GM12878 (cell line): ENCODE measurements at regions not wholly inside any gene's neighbourhood (a gene's known extent, or its start where the extent isn't known, plus 50 kb on each side); places are given as distances from the start of the nearest gene placed in this dataset.

Experiments
- ATAC-seq: fragments of 200-7000 bp; cut with Tn5 transposase; 3 replicates; pipeline ENCODE4 v1.9.1; 2020; ENCODE audit warnings: mild to moderate bottlenecking, moderate library complexity
- BruUV-seq: library from RNA; stranded (reverse); fragments of 400-500 nt; replicated peaks from 2 replicates; lab custom pipeline; 2021; lab: Mats Ljungman, UMichigan
- CTCF ChIA-PET: fragments of 300-600 bp; sonication (Branson Sonifier 250); formaldehyde crosslinking; extraction: SDS; loops from one replicate; lab custom pipeline; 2021; ENCODE audit warnings: inconsistent platforms; lab: Yijun Ruan, JAX
- POLR2A ChIA-PET: fragments of 350-600 bp; formaldehyde crosslinking; extraction: SDS; loops from one replicate; lab custom pipeline; 2021; ENCODE audit warnings: inconsistent platforms; lab: Charles Lee
- RAD21 ChIA-PET: fragments of 300-600 bp; sonication (Branson Sonifier 250); formaldehyde crosslinking; loops from one replicate; lab custom pipeline; 2023; ENCODE audit warnings: antibody characterized with exemption; ENCODE audit not compliant: unreplicated experiment; lab: Charles Lee
- SMC1A ChIA-PET: fragments of 300-600 bp; sonication (Branson Sonifier 250); formaldehyde crosslinking; loops from one replicate; lab custom pipeline; 2023; ENCODE audit not compliant: unreplicated experiment, uncharacterized antibody; lab: Charles Lee
- DNase-seq: peaks from one replicate; pipeline ENCODE4 v3.0.0-alpha.2; 2011; ENCODE audit warnings: low read depth, low spot score
- FAIRE-seq: peaks from 3 replicates; lab custom pipeline; 2011; peaks lifted over from hg19 to GRCh38; lab: Jason Lieb, UNC
- H2AFZ ChIP-seq: 2 replicates; pipeline ENCODE4 v1.6.0; 2011; ENCODE audit warnings: low read depth, low read length, control low read depth; ENCODE audit not compliant: control insufficient read depth
- H3K27ac ChIP-seq: 2 replicates; pipeline ENCODE4 v1.5.1; 2011; ENCODE audit warnings: control low read depth; ENCODE audit not compliant: control insufficient read depth, insufficient read depth
- H3K27me3 ChIP-seq, 2 experiments: replicated peaks in 1 of 2; 2 replicates each; pipeline versions ENCODE4 v1.6.0 to v1.6.1; 2011; ENCODE audit warnings: low read length in 1 of 2; ENCODE audit not compliant: control insufficient read depth in 2 of 2, insufficient read depth in 2 of 2
- H3K36me3 ChIP-seq, 2 experiments: 2 replicates each; pipeline ENCODE4 v1.5.1; 2011; ENCODE audit warnings: low read length in 1 of 2; ENCODE audit not compliant: control insufficient read depth in 2 of 2, insufficient read depth in 2 of 2
- H3K4me1 ChIP-seq: 2 replicates; pipeline ENCODE4 v1.6.1; 2011; ENCODE audit warnings: mild to moderate bottlenecking, low read length, moderate library complexity, mixed read lengths; ENCODE audit not compliant: control insufficient read depth, insufficient read depth
- H3K4me2 ChIP-seq: 2 replicates; pipeline ENCODE4 v1.6.0; 2011; ENCODE audit warnings: control low read depth; ENCODE audit not compliant: control insufficient read depth, insufficient read depth
- H3K4me3 ChIP-seq: fragments of 200-600 bp; sonication (generic); 2 replicates; pipeline ENCODE4 v1.5.1; 2016
- H3K79me2 ChIP-seq: 2 replicates; pipeline ENCODE4 v1.6.0; 2011; ENCODE audit warnings: low read length; ENCODE audit not compliant: control insufficient read depth, insufficient read depth
- H3K9ac ChIP-seq: 2 replicates; pipeline ENCODE4 v1.8.0; 2011; ENCODE audit warnings: low read length, control low read depth, mixed read lengths; ENCODE audit not compliant: control insufficient read depth, insufficient read depth
- H3K9me3 ChIP-seq: replicated peaks from 3 replicates; pipeline ENCODE4 v1.5.1; 2011; ENCODE audit warnings: mild to moderate bottlenecking, low read length; ENCODE audit not compliant: control insufficient read depth, insufficient read depth
- H4K20me1 ChIP-seq: 2 replicates; pipeline ENCODE4 v1.6.0; 2011; ENCODE audit not compliant: control insufficient read depth, insufficient read depth
- CHD2 ChIP-seq: IDR thresholded peaks from 2 replicates; pipeline ENCODE4 v1.6.1; 2011; ENCODE audit warnings: low read depth, low read length, improper control_type of control experiment, borderline replicate concordance
- EZH2 ChIP-seq: IDR thresholded peaks from 2 replicates; pipeline ENCODE4 v1.6.1; 2012; ENCODE audit warnings: low read depth, mild to moderate bottlenecking, control low read depth, inconsistent platforms, low read length, borderline replicate concordance; ENCODE audit not compliant: control insufficient read depth
- IRF4 ChIP-seq: IDR thresholded peaks from 2 replicates; pipeline ENCODE4 v1.6.1; 2011; ENCODE audit warnings: low read depth, low read length
- LARP7 ChIP-seq: fragments of 450-650 bp; IDR thresholded peaks from 2 replicates; pipeline ENCODE4 v1.6.1; 2017; ENCODE audit warnings: mild to moderate bottlenecking
- MTA3 ChIP-seq: IDR thresholded peaks from 2 replicates; pipeline ENCODE4 v1.6.1; 2012; ENCODE audit warnings: low read length, inconsistent platforms, borderline replicate concordance
- NFYB ChIP-seq: IDR thresholded peaks from 2 replicates; pipeline ENCODE4 v1.6.1; 2011; ENCODE audit warnings: low read depth, mild to moderate bottlenecking, low read length, improper control_type of control experiment, moderate library complexity; ENCODE audit not compliant: insufficient read depth
- PAX5 ChIP-seq: IDR thresholded peaks from 2 replicates; pipeline ENCODE4 v1.6.1; 2011; ENCODE audit warnings: low read depth, low read length, borderline replicate concordance
- POLR2A ChIP-seq: IDR thresholded peaks from 2 replicates; pipeline ENCODE4 v1.6.1; 2011; ENCODE audit warnings: low read depth, mild to moderate bottlenecking, low read length
- SIN3A ChIP-seq: IDR thresholded peaks from 2 replicates; pipeline ENCODE4 v1.6.1; 2012; ENCODE audit warnings: low read depth, low read length, improper control_type of control experiment
- SUPT20H ChIP-seq: IDR thresholded peaks from 2 replicates; pipeline ENCODE4 v1.6.1; 2011; ENCODE audit warnings: low read depth, mild to moderate bottlenecking, low read length, moderate library complexity, borderline replicate concordance; ENCODE audit not compliant: control insufficient read depth
- TCF7 ChIP-seq: IDR thresholded peaks from 2 replicates; pipeline ENCODE4 v1.6.1; 2014; ENCODE audit warnings: antibody characterized with exemption, borderline replicate concordance
- YBX1 ChIP-seq: fragments of 450-650 bp; IDR thresholded peaks from 2 replicates; pipeline ENCODE4 v1.6.1; 2016; ENCODE audit warnings: antibody characterized with exemption
- WGBS: methylation state at CpG from one replicate; pipeline ENCODE4 v1.1.6; 2016; ENCODE audit warnings: low lambda C conversion rate; ENCODE audit not compliant: insufficient replicate concordance, insufficient coverage; ENCODE audit errors: missing lambda C conversion rate; 5-methylcytosine and 5-hydroxymethylcytosine counted together
- in situ Hi-C: fragments of 300-500 bp; cut with MboI; formaldehyde crosslinking; loops from 9 replicates; pipeline ENCODE4 v1.14.3; 2018; ENCODE audit warnings: mixed read lengths
- intact Hi-C: fragments of 100-400 bp; cut with micrococcal nuclease; formaldehyde crosslinking; loops from one replicate; pipeline ENCODE4 v1.14.2; 2022; ENCODE audit not compliant: unreplicated experiment
- TF ChIP-seq, protein P1 (sequence below): fragments of 450-650 bp; IDR thresholded peaks from 2 replicates; pipeline ENCODE4 v1.6.1; 2017; ENCODE audit warnings: mild to moderate bottlenecking, moderate library complexity
- TF ChIP-seq, protein P2 (sequence below): fragments of 450-650 bp; IDR thresholded peaks from 2 replicates; pipeline ENCODE4 v1.6.1; 2018; ENCODE audit warnings: mild to moderate bottlenecking, low read depth, moderate library complexity; ENCODE audit not compliant: partially characterized antibody
- TF ChIP-seq, protein P3 (sequence below): IDR thresholded peaks from 2 replicates; pipeline ENCODE4 v1.6.1; 2012; ENCODE audit warnings: low read depth, low read length, improper control_type of control experiment

GRCh38 chrX:7219153-7219705 lies 71.3 kb upstream of the PUDP start:
- CTCF ChIA-PET = no interaction called here
- H3K27ac ChIP-seq = no peak overlapping the region
- no peak for ATAC-seq
- DNase-seq = no peak
- no peak for FAIRE-seq
- H3K9ac ChIP-seq = no peak overlapping the region
- BruUV-seq = no TSS peak
- no peaks in the 10 kb centered on the region for H3K9me3 ChIP-seq
- intact Hi-C loops = no loop called here
- RAD21 ChIA-PET = no interaction called here
- no peaks in the 10 kb centered on the region for H3K36me3 ChIP-seq
- POLR2A ChIA-PET = interaction anchor here (0.6 kb wide), 1 partner anchor 138 kb away, joined by 3 read pairs; no protein-coding TSS in a partner anchor
- in situ Hi-C loops = no loop called here
- H3K4me3 ChIP-seq = no peak overlapping the region
- H4K20me1 ChIP-seq = no peaks in the 10 kb centered on the region
- H3K27me3 ChIP-seq = no peaks in the 10 kb centered on the region
- WGBS = 44% methylated on average over 7 of the region's 7 CpGs
- no peak overlapping the region for H2AFZ ChIP-seq
- SMC1A ChIA-PET = interaction anchor here (1.4 kb wide), 1 partner anchor 10 kb away, joined by 4 read pairs; no protein-coding TSS in a partner anchor
- no peaks in the 10 kb centered on the region for H3K79me2 ChIP-seq
- no peak overlapping the region for H3K4me2 ChIP-seq
- no peaks in the 10 kb centered on the region for H3K4me1 ChIP-seq
- TF ChIP-seq MTA3 (no peak), LARP7 (no peak), POLR2A (no peak), CHD2 (no peak), SIN3A (no peak), YBX1 (no peak), PAX5 (no peak), TCF7 (no peak), NFYB (no peak), SUPT20H (no peak), IRF4 (no peak), EZH2 (no peak)
- TF ChIP-seq, protein P1, sequence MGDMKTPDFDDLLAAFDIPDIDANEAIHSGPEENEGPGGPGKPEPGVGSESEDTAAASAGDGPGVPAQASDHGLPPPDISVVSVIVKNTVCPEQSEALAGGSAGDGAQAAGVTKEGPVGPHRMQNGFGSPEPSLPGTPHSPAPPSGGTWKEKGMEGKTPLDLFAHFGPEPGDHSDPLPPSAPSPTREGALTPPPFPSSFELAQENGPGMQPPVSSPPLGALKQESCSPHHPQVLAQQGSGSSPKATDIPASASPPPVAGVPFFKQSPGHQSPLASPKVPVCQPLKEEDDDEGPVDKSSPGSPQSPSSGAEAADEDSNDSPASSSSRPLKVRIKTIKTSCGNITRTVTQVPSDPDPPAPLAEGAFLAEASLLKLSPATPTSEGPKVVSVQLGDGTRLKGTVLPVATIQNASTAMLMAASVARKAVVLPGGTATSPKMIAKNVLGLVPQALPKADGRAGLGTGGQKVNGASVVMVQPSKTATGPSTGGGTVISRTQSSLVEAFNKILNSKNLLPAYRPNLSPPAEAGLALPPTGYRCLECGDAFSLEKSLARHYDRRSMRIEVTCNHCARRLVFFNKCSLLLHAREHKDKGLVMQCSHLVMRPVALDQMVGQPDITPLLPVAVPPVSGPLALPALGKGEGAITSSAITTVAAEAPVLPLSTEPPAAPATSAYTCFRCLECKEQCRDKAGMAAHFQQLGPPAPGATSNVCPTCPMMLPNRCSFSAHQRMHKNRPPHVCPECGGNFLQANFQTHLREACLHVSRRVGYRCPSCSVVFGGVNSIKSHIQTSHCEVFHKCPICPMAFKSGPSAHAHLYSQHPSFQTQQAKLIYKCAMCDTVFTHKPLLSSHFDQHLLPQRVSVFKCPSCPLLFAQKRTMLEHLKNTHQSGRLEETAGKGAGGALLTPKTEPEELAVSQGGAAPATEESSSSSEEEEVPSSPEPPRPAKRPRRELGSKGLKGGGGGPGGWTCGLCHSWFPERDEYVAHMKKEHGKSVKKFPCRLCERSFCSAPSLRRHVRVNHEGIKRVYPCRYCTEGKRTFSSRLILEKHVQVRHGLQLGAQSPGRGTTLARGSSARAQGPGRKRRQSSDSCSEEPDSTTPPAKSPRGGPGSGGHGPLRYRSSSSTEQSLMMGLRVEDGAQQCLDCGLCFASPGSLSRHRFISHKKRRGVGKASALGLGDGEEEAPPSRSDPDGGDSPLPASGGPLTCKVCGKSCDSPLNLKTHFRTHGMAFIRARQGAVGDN = no peak
- TF ChIP-seq, protein P2, sequence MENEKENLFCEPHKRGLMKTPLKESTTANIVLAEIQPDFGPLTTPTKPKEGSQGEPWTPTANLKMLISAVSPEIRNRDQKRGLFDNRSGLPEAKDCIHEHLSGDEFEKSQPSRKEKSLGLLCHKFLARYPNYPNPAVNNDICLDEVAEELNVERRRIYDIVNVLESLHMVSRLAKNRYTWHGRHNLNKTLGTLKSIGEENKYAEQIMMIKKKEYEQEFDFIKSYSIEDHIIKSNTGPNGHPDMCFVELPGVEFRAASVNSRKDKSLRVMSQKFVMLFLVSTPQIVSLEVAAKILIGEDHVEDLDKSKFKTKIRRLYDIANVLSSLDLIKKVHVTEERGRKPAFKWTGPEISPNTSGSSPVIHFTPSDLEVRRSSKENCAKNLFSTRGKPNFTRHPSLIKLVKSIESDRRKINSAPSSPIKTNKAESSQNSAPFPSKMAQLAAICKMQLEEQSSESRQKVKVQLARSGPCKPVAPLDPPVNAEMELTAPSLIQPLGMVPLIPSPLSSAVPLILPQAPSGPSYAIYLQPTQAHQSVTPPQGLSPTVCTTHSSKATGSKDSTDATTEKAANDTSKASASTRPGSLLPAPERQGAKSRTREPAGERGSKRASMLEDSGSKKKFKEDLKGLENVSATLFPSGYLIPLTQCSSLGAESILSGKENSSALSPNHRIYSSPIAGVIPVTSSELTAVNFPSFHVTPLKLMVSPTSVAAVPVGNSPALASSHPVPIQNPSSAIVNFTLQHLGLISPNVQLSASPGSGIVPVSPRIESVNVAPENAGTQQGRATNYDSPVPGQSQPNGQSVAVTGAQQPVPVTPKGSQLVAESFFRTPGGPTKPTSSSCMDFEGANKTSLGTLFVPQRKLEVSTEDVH = no peak
- TF ChIP-seq, protein P3, sequence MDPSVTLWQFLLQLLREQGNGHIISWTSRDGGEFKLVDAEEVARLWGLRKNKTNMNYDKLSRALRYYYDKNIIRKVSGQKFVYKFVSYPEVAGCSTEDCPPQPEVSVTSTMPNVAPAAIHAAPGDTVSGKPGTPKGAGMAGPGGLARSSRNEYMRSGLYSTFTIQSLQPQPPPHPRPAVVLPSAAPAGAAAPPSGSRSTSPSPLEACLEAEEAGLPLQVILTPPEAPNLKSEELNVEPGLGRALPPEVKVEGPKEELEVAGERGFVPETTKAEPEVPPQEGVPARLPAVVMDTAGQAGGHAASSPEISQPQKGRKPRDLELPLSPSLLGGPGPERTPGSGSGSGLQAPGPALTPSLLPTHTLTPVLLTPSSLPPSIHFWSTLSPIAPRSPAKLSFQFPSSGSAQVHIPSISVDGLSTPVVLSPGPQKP = no peak
